GM10266 (cell line): ENCODE measurements at regions not wholly inside any gene's neighbourhood (a gene's known extent, or its start where the extent isn't known, plus 50 kb on each side); places are given as distances from the start of the nearest gene placed in this dataset.

Experiments used
- DNase-seq: peaks from one replicate; pipeline ENCODE4 v3.0.0; 2012; ENCODE audit errors: extremely low spot score
- TF ChIP-seq, protein P1 (sequence below): IDR thresholded peaks from 2 replicates; pipeline ENCODE4 v1.5.1; 2012; ENCODE audit warnings: mild to moderate bottlenecking, low read depth; ENCODE audit not compliant: control insufficient read depth, insufficient read depth; ENCODE audit errors: missing control alignments

DNA sequence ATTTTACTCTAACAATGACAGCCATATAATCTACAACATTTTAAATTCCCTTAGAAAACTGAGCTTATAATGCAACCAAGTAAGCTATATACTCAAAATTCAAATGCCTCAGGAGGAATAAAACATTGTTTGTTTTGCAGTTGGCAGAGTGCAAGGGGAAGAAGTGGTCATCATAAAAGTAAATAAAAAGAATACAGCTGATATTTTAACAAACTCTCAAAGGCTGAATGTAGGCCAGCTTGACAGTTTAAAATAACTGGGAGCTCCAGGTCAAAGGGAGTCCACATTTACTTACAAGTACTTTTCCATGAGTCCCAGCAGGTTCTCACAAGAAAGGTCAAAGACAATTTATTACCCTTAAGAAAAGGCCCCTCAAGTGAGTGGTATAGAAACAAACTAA lies 589.8 kb downstream of the BCKDHB start:
- TF ChIP-seq, protein P1, sequence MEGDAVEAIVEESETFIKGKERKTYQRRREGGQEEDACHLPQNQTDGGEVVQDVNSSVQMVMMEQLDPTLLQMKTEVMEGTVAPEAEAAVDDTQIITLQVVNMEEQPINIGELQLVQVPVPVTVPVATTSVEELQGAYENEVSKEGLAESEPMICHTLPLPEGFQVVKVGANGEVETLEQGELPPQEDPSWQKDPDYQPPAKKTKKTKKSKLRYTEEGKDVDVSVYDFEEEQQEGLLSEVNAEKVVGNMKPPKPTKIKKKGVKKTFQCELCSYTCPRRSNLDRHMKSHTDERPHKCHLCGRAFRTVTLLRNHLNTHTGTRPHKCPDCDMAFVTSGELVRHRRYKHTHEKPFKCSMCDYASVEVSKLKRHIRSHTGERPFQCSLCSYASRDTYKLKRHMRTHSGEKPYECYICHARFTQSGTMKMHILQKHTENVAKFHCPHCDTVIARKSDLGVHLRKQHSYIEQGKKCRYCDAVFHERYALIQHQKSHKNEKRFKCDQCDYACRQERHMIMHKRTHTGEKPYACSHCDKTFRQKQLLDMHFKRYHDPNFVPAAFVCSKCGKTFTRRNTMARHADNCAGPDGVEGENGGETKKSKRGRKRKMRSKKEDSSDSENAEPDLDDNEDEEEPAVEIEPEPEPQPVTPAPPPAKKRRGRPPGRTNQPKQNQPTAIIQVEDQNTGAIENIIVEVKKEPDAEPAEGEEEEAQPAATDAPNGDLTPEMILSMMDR, result no peak
- no peak for DNase-seq

DNA sequence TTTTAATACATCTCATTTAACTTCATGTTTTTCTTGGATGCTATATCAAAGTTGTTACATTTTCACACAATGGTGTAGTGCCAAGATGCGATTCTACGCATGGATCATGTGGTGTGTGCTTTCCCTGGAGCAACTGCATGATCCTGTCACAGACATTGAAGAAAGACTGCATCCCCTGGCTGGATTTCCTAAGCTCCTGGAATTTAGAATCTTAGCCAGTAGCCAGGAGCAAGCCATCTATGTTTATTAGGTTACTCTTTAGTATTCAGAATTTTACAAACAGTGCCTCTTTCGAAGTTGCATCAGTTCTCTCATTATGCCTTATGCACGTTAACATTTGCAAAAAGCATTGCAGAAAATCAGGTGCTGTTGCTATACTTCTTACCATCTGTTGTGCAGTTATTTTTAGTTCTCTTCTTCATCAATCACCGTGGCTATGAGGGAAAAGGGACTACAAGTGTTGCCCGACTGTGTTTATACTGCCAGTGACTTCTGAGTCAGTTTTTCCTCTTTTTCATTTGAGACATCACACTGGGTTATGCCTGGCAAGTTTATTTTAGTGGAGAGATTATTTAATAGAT lies 584.2 kb downstream of the BCKDHB start:
- DNase-seq, result no peak
- TF ChIP-seq, protein P1, result no peak

DNA sequence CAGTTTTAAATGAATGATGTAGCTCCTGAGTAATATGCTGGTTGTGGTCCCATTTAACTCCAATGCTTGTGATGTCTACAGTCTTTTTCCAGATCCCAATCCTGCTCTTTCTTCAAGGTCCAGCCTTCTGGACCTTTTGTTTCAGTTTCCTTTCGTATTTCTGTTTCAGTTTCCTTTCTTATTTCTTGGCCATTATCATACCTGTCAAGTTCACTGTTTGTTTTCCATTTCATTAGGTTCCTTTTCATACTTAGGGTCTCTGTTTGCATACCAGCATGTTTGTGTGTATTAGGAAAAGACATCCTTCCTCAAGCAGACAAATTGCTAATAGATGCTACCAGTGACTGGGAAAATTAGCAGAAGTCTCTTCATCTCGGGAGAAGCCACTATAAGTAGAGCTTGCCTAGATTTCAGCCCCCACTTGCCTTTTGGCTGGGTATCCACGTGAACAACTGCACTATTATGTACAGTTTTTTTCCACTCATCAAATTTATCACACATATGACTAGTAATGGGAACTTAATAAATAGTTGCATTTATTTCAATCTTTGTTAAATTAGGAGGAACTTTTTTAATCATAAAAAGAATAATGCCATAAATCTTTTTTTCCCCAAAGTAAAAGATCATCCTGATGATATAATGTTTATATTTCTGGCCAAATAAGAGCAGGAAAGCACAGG lies 583.4 kb downstream of the BCKDHB start:
- no peak for DNase-seq
- TF ChIP-seq, protein P1, result no peak

DNA sequence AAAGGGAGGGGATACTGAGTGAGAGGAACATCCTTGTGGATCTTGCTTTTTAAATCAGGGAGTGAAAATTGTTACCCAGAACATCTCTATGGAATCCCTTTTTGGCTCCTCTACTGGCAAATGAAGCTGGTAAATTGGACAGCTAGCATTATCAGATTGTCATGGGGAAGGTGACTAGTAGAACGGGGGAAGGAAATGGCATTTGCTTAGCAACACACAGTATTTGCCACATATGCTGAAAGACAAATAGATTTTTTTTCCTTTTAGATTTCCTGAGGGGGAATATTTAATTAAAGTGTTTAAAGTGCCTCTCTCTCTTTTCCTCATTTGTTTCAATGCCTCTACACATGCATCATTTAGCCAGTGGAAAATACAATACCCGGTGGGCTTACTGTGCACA lies 573.5 kb downstream of the BCKDHB start:
- DNase-seq, result no peak
- TF ChIP-seq, protein P1, result no peak

DNA sequence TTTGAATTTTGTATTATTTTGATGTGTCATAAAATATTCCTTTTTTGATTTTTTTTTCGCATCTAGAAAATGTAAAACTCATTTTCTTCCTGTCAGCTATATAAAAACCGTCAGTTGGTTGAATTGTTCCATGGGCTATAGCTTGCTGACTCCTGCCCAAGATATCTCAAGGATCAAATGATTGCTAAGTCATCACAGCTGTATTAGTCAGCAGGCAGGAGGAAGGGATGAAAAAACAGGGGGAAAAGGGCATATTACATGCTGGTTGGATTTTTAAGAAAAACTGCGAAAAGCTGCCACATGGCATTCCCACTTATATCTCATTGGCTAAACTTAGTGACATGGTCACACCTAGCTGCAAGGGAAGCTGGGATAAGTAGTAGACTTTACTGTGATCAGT lies 569.9 kb downstream of the BCKDHB start:
- TF ChIP-seq, protein P1, result no peak
- no peak for DNase-seq

DNA sequence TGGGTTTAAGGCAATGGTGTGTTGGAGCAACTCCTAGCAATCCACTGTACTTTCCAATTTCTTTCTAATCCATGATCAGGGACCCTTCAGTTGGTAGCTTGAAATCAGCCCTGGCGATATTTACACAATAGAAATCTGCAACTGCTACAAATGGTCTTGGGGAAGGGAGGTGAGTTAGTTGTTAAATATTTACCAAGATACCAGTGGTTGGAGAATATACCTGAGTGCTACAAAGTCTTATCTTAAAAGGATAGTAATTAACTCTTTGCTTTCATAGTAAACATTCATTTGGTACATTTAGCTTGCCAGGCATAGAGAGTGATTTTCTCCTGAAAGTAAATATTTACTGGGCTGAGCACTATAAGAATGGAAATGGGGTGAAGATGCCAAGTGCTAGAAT lies 568.2 kb downstream of the BCKDHB start:
- TF ChIP-seq, protein P1, result no peak
- no peak for DNase-seq

DNA sequence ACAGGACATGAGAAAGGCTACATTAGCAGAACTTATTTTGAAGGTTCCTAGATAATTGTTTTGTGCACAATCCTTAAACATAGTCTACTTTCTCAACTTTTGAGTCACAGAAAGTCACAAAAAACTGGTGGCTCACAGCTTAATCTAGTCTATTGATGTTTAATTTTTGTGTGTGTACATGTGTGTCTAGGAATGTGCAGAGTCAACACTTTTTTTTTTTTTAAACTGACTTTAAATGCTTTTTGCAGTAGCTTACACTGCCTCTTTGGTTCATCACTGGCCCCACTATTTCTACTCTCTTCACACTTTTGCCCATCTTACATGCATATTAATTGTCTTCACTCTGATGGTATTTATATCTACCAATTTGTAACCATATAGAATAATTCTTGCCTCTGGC lies 566.9 kb downstream of the BCKDHB start:
- DNase-seq, result no peak
- TF ChIP-seq, protein P1, result no peak
